ENCODE measurements at regions not wholly inside any gene's neighbourhood (a gene's known extent, or its start where the extent isn't known, plus 50 kb on each side); places are given as distances from the start of the nearest gene placed in this dataset.

- Histone ChIP-seq H3K4me1 (no peaks in the 10 kb centered on the region), H3K36me3 (no peaks in the 10 kb centered on the region), H3K27me3 (no peaks in the 10 kb centered on the region), H3K4me3 (no peak overlapping the region), H3K9me3 (no peaks in the 10 kb centered on the region), H3K27ac (replicated peaks in 1 of 4) (no peak overlapping the region)
- TF ChIP-seq POLR2AphosphoS5 (IDR thresholded peaks at IDR 0.05) (no peak), POLR2A (IDR thresholded peaks at IDR 0.05; ENCODE audit: low read depth) (no peak), EP300 (IDR thresholded peaks at IDR 0.05) (no peak)
- TF ChIP-seq, protein P1, sequence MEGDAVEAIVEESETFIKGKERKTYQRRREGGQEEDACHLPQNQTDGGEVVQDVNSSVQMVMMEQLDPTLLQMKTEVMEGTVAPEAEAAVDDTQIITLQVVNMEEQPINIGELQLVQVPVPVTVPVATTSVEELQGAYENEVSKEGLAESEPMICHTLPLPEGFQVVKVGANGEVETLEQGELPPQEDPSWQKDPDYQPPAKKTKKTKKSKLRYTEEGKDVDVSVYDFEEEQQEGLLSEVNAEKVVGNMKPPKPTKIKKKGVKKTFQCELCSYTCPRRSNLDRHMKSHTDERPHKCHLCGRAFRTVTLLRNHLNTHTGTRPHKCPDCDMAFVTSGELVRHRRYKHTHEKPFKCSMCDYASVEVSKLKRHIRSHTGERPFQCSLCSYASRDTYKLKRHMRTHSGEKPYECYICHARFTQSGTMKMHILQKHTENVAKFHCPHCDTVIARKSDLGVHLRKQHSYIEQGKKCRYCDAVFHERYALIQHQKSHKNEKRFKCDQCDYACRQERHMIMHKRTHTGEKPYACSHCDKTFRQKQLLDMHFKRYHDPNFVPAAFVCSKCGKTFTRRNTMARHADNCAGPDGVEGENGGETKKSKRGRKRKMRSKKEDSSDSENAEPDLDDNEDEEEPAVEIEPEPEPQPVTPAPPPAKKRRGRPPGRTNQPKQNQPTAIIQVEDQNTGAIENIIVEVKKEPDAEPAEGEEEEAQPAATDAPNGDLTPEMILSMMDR (IDR thresholded peaks at IDR 0.05): no peak
- DNase-seq (ENCODE audit: extremely low spot score): no peak
- intact Hi-C loops (cut with DNase I): no loop called here
- WGBS: 63% methylated on average over 1 of the region's 1 CpG
These were observed 217.0 kb downstream of the S1PR1 start for GRCh38 chr1:101453844-101454243.

- no peaks in the 10 kb centered on the region for H3K4me1 ChIP-seq
- intact Hi-C loops (cut with DNase I): no loop called here
- TF ChIP-seq, protein P1 (IDR thresholded peaks at IDR 0.05): no peak
- TF ChIP-seq POLR2AphosphoS5 (IDR thresholded peaks at IDR 0.05) (no peak), POLR2A (IDR thresholded peaks at IDR 0.05; ENCODE audit: low read depth) (no peak), EP300 (IDR thresholded peaks at IDR 0.05) (no peak)
- H3K9me3 ChIP-seq: no peaks in the 10 kb centered on the region
- H3K27me3 ChIP-seq: no peaks in the 10 kb centered on the region
- DNase-seq (ENCODE audit: extremely low spot score): no peak
- 78% methylated on average over 4 of the region's 4 CpGs for WGBS
- no peak overlapping the region for H3K4me3 ChIP-seq
- H3K27ac ChIP-seq (replicated peaks in 1 of 4): no peak overlapping the region
- H3K36me3 ChIP-seq: no peaks in the 10 kb centered on the region
These were observed 218.3 kb downstream of the S1PR1 start for GRCh38 chr1:101455166-101455565.

DNA sequence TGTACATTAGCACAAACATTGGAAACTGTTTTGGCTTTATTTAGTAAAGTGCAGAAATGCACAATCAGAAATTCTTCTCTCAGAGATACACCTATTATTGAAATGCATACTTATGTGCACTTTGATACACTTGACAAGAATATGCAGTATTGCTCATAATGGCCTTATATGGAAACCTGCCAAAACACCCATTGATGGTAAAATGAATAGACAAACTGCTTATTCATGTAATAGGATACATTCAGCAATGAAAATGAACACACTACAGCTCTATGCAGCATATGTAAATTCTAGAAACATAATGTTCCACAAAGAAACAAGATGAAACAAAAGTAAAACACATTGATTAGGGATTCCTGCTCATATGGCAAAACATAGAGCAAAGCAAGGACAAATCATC is 223.9 kb downstream of the S1PR1 start:
- H3K4me3 ChIP-seq: no peak overlapping the region
- TF ChIP-seq POLR2A (IDR thresholded peaks at IDR 0.05; ENCODE audit: low read depth): no peak
- TF ChIP-seq EP300 (IDR thresholded peaks at IDR 0.05): no peak
- TF ChIP-seq, protein P1 (IDR thresholded peaks at IDR 0.05): no peak
- no peak for TF ChIP-seq POLR2AphosphoS5 (IDR thresholded peaks at IDR 0.05)

GRCh38 chr1:101463195-101463594 is 226.4 kb downstream of the S1PR1 start:
- no peak overlapping the region for H3K4me3 ChIP-seq
- H3K27ac ChIP-seq (replicated peaks in 1 of 4): no peak overlapping the region
- no peaks in the 10 kb centered on the region for H3K36me3 ChIP-seq
- intact Hi-C loops (cut with DNase I): no loop called here
- peaks cover 0 to 7% (median 3%) of the 10 kb centered on the region in 4 donors for H3K9me3 ChIP-seq
- no peaks in the 10 kb centered on the region for H3K27me3 ChIP-seq
- no peaks in the 10 kb centered on the region for H3K4me1 ChIP-seq
- no peak for TF ChIP-seq EP300 (IDR thresholded peaks at IDR 0.05)
- no peak for TF ChIP-seq POLR2AphosphoS5 (IDR thresholded peaks at IDR 0.05)
- TF ChIP-seq POLR2A (IDR thresholded peaks at IDR 0.05; ENCODE audit: low read depth): no peak
- TF ChIP-seq, protein P1 (IDR thresholded peaks at IDR 0.05): no peak
- WGBS: 76% methylated on average over 1 of the region's 1 CpG
- DNase-seq (ENCODE audit: extremely low spot score): no peak

More for the DNA sequence above, 223.9 kb downstream of the S1PR1 start:
- Histone ChIP-seq H3K4me1 (no peaks in the 10 kb centered on the region), H3K27ac (replicated peaks in 1 of 4) (no peak overlapping the region), H3K9me3 (peaks cover 0 to 7% (median 3%) of the 10 kb centered on the region in 4 donors), H3K36me3 (no peaks in the 10 kb centered on the region), H3K27me3 (no peaks in the 10 kb centered on the region)
- intact Hi-C loops (cut with DNase I): no loop called here
- no peak for DNase-seq (ENCODE audit: extremely low spot score)

GRCh38 chr1:101465941-101466340 is 229.1 kb downstream of the S1PR1 start:
- TF ChIP-seq, protein P1 (IDR thresholded peaks at IDR 0.05): no peak
- TF ChIP-seq EP300 (IDR thresholded peaks at IDR 0.05): no peak
- Histone ChIP-seq H3K9me3 (peaks cover 0 to 7% (median 3%) of the 10 kb centered on the region in 4 donors), H3K4me1 (no peaks in the 10 kb centered on the region), H3K36me3 (no peaks in the 10 kb centered on the region), H3K4me3 (no peak overlapping the region), H3K27ac (replicated peaks in 1 of 4) (no peak overlapping the region), H3K27me3 (no peaks in the 10 kb centered on the region)
- DNase-seq (ENCODE audit: extremely low spot score): no peak
- 100% methylated on average over 1 of the region's 2 CpGs for WGBS
- intact Hi-C loops (cut with DNase I): no loop called here
